ENCODE measurements at regions not wholly inside any gene's neighbourhood (a gene's known extent, or its start where the extent isn't known, plus 50 kb on each side); places are given as distances from the start of the nearest gene placed in this dataset.
"Not testable (repeated sequence)": the region's sequence is repeated elsewhere in the genome, so short reads cannot be mapped to it uniquely, and the experiment has no call there.

- DNase-seq (ENCODE audit: low spot score) = no peak
These were observed 418.8 kb upstream of the SMIM21 start for GRCh38 chr18:75846321-75846720.

GRCh38 chr18:75845413-75845812 lies 417.9 kb upstream of the SMIM21 start:
- DNase-seq (ENCODE audit: low spot score) = no peak

GRCh38 chr18:75844146-75844545 lies 416.6 kb upstream of the SMIM21 start:
- no peak for DNase-seq (ENCODE audit: low spot score)

- no peak for DNase-seq (ENCODE audit: low spot score)
These were observed 412.6 kb upstream of the SMIM21 start for GRCh38 chr18:75840131-75840530.

- not testable (repeated sequence) for DNase-seq (ENCODE audit: low spot score)
These were observed 412.2 kb upstream of the SMIM21 start for GRCh38 chr18:75839686-75840085.

GRCh38 chr18:75839041-75839440 lies 411.5 kb upstream of the SMIM21 start:
- no peak for DNase-seq (ENCODE audit: low spot score)

GRCh38 chr18:75837316-75837715 lies 409.8 kb upstream of the SMIM21 start:
- DNase-seq (ENCODE audit: low spot score) = no peak

- no peak for DNase-seq (ENCODE audit: low spot score)
These were observed 409.0 kb upstream of the SMIM21 start for GRCh38 chr18:75836516-75836915.

GRCh38 chr18:75831960-75832359 lies 404.5 kb upstream of the SMIM21 start:
- DNase-seq (ENCODE audit: low spot score) = no peak

- DNase-seq (ENCODE audit: low spot score) = no peak
These were observed 403.3 kb upstream of the SMIM21 start for GRCh38 chr18:75830828-75831227.

- DNase-seq (ENCODE audit: low spot score) = no peak
These were observed 401.6 kb upstream of the SMIM21 start for GRCh38 chr18:75829091-75829490.

GRCh38 chr18:75828379-75828778 lies 400.9 kb upstream of the SMIM21 start:
- DNase-seq (ENCODE audit: low spot score) = no peak

- no peak for DNase-seq (ENCODE audit: low spot score)
These were observed 400.3 kb upstream of the SMIM21 start for GRCh38 chr18:75827751-75828287.

- DNase-seq (ENCODE audit: low spot score) = no peak
These were observed 397.2 kb upstream of the SMIM21 start for GRCh38 chr18:75824661-75825060.

- DNase-seq (ENCODE audit: low spot score) = no peak
These were observed 396.0 kb upstream of the SMIM21 start for GRCh38 chr18:75823471-75823870.

- DNase-seq (ENCODE audit: low spot score) = no peak
These were observed 390.9 kb upstream of the SMIM21 start for GRCh38 chr18:75818383-75818782.

GRCh38 chr18:75815767-75816166 lies 388.3 kb upstream of the SMIM21 start:
- DNase-seq (ENCODE audit: low spot score) = no peak

GRCh38 chr18:75812761-75813160 lies 385.3 kb upstream of the SMIM21 start:
- no peak for DNase-seq (ENCODE audit: low spot score)

- no peak for DNase-seq (ENCODE audit: low spot score)
These were observed 383.6 kb upstream of the SMIM21 start for GRCh38 chr18:75810961-75811551.

GRCh38 chr18:75810516-75810915 lies 383.0 kb upstream of the SMIM21 start:
- no peak for DNase-seq (ENCODE audit: low spot score)

- no peak for DNase-seq (ENCODE audit: low spot score)
These were observed 382.4 kb upstream of the SMIM21 start for GRCh38 chr18:75809926-75810255.

GRCh38 chr18:75809151-75809925 lies 381.8 kb upstream of the SMIM21 start:
- no peak for DNase-seq (ENCODE audit: low spot score)

- no peak for DNase-seq (ENCODE audit: low spot score)
These were observed 377.8 kb upstream of the SMIM21 start for GRCh38 chr18:75805265-75805664.

- DNase-seq (ENCODE audit: low spot score) = no peak
These were observed 375.2 kb upstream of the SMIM21 start for GRCh38 chr18:75802681-75803080.
